ENCODE measurements at regions not wholly inside any gene's neighbourhood (a gene's known extent, or its start where the extent isn't known, plus 50 kb on each side); places are given as distances from the start of the nearest gene placed in this dataset.

- no peak for TF ChIP-seq CTCF (IDR thresholded peaks at IDR 0.05)
- TF ChIP-seq POLR2A (IDR thresholded peaks at IDR 0.05): no peak
- no peak for TF ChIP-seq EP300 (IDR thresholded peaks at IDR 0.05)
Observed at GRCh38 chr2:238692562-238692961, 155.3 kb upstream of the TWIST2 start.

Data from tibial nerve (tissue), 4 donors.